Skeletal muscle satellite cell (primary cell): ENCODE measurements at regions not wholly inside any gene's neighbourhood (a gene's known extent, or its start where the extent isn't known, plus 50 kb on each side); places are given as distances from the start of the nearest gene placed in this dataset.

Experiments used
- H3K27me3 ChIP-seq: 2 replicates; pipeline ENCODE4 v1.7.0; 2013; ENCODE audit warnings: low read length; ENCODE audit not compliant: control insufficient read depth, insufficient read depth
- H3K36me3 ChIP-seq: 2 replicates; pipeline ENCODE4 v1.7.0; 2013; ENCODE audit warnings: mild to moderate bottlenecking, control low read depth, low read length; ENCODE audit not compliant: insufficient read depth
- H3K4me1 ChIP-seq: 2 replicates; pipeline ENCODE4 v1.7.0; 2013; ENCODE audit warnings: low read length; ENCODE audit not compliant: control insufficient read depth, insufficient read depth
- H3K4me2 ChIP-seq: 2 replicates; pipeline ENCODE4 v1.7.0; 2013; ENCODE audit warnings: mild to moderate bottlenecking, low read length
- H3K4me3 ChIP-seq: 2 replicates; pipeline ENCODE4 v1.7.0; 2013; ENCODE audit warnings: low read length
- H3K9ac ChIP-seq: 2 replicates; pipeline ENCODE4 v1.7.0; 2013; ENCODE audit warnings: mild to moderate bottlenecking, low read depth, low read length, moderate library complexity
- H3K9me3 ChIP-seq: replicated peaks from 2 replicates; pipeline ENCODE4 v1.7.0; 2013; ENCODE audit warnings: mild to moderate bottlenecking, control low read depth, low read length

DNA sequence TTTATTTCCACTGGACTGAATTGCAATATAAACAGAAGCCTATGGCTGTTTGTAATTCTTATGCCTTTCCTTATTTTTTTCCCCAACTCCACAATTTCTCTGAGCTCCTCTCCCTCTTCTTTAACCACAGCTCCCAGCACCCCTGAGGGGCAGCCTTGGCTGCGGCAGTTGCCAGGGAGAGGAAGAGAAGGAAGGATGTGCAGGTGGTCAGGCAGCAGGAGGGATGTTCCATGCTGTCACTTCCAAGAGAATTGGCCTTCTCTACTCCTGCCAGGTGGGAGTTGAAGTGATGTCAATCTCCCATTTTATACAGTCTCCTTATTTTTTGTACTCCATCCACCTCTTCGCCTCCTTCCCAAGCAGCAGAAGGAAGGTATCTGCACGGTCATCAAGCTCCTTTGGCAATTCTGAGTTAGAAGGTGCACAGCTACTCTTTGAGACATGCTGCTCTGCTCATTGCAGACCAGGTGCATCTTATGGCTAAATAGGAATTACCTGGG is 343.3 kb upstream of the RPS6KA3 start:
- Histone ChIP-seq H3K4me2 (no peak overlapping the region), H3K4me1 (no peaks in the 10 kb centered on the region), H3K9ac (no peak overlapping the region), H3K36me3 (no peaks in the 10 kb centered on the region), H3K4me3 (no peak overlapping the region), H3K9me3 (no peaks in the 10 kb centered on the region), H3K27me3 (no peaks in the 10 kb centered on the region)

DNA sequence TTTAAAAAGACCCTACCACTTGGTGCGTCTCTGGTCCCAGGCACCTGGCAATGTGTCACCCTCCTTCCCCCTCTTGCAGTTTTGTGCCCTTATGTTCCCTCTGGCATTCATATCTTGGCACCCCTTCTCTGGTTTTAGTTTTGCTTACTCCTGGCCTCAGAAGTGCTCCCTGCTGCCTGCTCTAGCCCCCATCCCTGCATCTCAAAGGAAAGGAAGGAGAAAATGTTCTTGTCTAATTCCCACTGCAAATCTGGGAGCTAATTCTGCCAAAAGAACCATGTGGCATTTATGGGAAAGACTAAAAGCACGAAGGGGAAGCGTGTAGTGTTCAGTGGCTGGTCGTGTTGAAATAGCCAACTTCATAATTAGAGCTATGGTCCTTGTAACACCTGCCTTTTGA is 340.1 kb upstream of the RPS6KA3 start:
- Histone ChIP-seq H3K4me3 (no peak overlapping the region), H3K36me3 (no peaks in the 10 kb centered on the region), H3K27me3 (no peaks in the 10 kb centered on the region), H3K4me2 (no peak overlapping the region), H3K9ac (no peak overlapping the region), H3K4me1 (no peaks in the 10 kb centered on the region), H3K9me3 (no peaks in the 10 kb centered on the region)

DNA sequence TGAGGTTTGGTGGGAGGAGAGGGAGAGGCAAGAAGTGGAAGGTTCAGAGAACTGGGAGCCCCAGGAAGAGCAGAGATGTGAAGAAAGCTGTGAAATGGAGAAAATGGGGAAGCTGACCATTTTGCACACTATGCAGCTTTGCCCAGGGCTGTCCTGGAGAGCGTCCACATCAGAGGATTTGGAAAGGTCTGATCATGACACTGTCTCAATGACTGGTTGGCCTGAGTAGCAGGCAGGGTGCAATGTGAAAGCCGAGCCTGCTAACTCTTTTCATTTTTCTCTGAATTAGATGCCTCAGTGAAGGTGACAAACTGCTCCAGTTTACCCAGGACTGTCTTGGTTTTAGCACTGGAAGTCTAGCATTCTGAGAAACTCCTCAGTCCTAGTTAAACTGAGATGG is 330.1 kb upstream of the RPS6KA3 start:
- Histone ChIP-seq H3K9ac (no peak overlapping the region), H3K27me3 (no peaks in the 10 kb centered on the region), H3K4me1 (peaks cover 9% of the 10 kb centered on the region), H3K4me3 (no peak overlapping the region), H3K4me2 (no peak overlapping the region), H3K36me3 (no peaks in the 10 kb centered on the region), H3K9me3 (no peaks in the 10 kb centered on the region)

DNA sequence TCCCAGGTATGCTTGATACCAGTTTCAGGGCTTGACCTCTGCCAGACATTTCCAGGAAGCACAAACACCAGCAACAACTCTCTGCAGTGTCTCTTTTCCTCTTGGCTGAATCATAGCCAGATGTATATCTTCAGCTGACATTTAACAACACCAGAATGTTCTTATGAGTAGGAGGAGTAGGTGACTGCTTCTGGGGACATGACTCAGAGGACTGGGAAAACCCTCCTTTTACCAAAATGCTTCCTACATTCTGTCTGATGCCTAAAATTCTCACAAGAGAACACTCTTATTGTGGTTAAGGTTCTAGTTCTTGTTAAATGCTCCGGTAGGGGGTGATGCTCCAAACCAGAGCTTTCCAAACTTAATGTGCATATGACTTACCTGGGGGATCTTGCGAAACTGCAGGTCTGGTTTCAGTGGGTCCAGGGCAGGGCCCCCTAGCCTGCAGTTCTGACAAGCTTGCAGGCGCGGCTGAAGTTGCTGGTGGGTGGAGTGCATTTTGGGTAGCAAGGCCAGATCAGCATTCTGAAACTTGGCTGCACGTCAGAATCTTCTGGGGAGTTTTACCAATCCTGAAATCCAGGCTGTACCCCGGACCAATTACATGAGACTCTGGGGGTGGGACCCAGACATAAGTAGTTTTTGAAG is 329.3 kb upstream of the RPS6KA3 start:
- H3K9me3 ChIP-seq = no peaks in the 10 kb centered on the region
- H3K4me1 ChIP-seq = peaks cover 9% of the 10 kb centered on the region
- no peak overlapping the region for H3K9ac ChIP-seq

DNA sequence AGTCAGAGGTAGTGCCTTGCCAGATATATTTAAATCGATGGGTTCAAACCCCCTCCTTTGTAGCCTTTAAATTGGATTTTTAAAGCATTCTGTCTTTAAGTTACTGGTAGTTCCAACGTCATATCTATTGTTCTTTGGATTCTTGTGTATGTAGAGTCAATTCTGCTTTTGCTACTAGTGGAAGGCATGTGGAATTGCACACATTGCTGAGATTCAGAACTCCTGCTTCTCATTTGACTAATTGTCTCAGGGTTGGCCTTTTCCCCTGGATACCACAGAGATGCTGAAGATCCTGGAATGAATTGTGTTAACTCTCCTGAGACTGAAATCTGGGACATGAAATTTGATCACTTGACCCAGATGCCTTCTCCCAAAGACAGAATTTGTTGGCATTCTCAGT is 328.3 kb upstream of the RPS6KA3 start:
- Histone ChIP-seq H3K4me3 (no peak overlapping the region), H3K27me3 (no peaks in the 10 kb centered on the region), H3K36me3 (no peaks in the 10 kb centered on the region), H3K4me1 (peaks cover 9% of the 10 kb centered on the region), H3K4me2 (no peak overlapping the region), H3K9me3 (no peaks in the 10 kb centered on the region), H3K9ac (no peak overlapping the region)

More for the DNA sequence above, 329.3 kb upstream of the RPS6KA3 start:
- Histone ChIP-seq H3K36me3 (no peaks in the 10 kb centered on the region), H3K4me2 (no peak overlapping the region), H3K4me3 (no peak overlapping the region), H3K27me3 (no peaks in the 10 kb centered on the region)

DNA sequence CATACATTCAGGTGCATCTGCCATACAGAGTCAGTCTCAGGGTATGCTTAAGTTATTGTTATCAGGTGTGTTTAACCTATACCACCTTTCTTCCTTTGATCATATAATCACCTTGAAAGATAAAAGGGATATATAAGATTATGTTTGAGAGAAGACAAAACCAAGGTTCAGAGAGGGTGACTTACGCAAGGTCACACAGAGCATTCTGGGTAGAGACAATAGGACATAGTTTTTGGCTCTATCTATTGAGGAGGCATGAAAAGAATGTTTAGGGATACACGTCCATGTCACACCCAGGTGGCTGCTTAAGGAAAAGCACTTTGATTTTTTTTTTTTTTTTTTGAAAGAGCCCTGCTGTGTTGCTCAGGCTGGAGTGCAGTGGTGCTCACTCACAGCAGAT is 327.1 kb upstream of the RPS6KA3 start:
- Histone ChIP-seq H3K4me2 (no peak overlapping the region), H3K36me3 (no peaks in the 10 kb centered on the region), H3K4me1 (peaks cover 9% of the 10 kb centered on the region), H3K9ac (no peak overlapping the region), H3K4me3 (no peak overlapping the region), H3K9me3 (no peaks in the 10 kb centered on the region), H3K27me3 (no peaks in the 10 kb centered on the region)

DNA sequence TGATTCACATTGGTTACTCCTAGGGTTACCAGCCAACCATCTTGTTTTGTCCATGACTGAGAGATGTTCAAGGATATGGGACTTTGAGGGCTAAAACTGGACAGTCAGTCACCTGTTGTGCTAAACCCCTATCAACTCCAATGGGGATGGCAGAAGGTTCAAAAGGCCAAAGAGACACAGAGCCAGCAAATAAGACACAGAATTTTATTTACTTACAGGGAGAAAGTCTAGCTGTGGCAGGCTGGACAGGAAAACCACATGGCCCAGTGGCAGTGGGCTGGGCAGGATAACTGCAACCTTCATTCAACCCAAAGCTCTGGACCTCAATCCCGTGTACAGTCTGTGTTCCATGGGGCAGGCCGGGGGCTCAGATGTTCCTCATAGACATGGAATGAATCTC is 326.7 kb upstream of the RPS6KA3 start:
- no peak overlapping the region for H3K4me2 ChIP-seq
- no peaks in the 10 kb centered on the region for H3K27me3 ChIP-seq
- no peaks in the 10 kb centered on the region for H3K9me3 ChIP-seq
- peaks cover 9% of the 10 kb centered on the region for H3K4me1 ChIP-seq
- H3K4me3 ChIP-seq = no peak overlapping the region
- H3K36me3 ChIP-seq = no peaks in the 10 kb centered on the region
- H3K9ac ChIP-seq = no peak overlapping the region

DNA sequence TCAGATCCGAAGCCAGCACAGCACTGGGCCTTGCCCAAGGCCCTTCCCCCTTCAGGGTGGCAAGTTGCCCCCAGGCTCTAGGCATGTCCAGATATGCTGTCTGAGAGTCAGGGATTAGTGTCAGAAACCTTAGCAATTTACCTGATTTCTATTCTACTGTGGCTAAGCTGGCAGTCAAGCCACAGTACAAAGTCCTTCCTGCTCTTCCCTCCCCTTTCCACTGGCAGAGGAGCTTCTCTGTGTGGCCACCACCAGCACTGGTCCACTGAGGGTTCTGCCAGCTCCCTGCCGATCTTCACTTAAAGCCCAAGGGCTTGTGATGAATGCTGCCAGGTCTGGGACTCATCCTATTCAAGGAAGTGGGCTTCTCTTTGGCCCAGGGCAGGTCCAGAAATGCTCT is 324.5 kb upstream of the RPS6KA3 start:
- H3K27me3 ChIP-seq = no peaks in the 10 kb centered on the region
- no peak overlapping the region for H3K9ac ChIP-seq
- H3K36me3 ChIP-seq = no peaks in the 10 kb centered on the region
- no peak overlapping the region for H3K4me2 ChIP-seq
- no peak overlapping the region for H3K4me3 ChIP-seq
- peaks cover 9% of the 10 kb centered on the region for H3K4me1 ChIP-seq
- no peaks in the 10 kb centered on the region for H3K9me3 ChIP-seq

DNA sequence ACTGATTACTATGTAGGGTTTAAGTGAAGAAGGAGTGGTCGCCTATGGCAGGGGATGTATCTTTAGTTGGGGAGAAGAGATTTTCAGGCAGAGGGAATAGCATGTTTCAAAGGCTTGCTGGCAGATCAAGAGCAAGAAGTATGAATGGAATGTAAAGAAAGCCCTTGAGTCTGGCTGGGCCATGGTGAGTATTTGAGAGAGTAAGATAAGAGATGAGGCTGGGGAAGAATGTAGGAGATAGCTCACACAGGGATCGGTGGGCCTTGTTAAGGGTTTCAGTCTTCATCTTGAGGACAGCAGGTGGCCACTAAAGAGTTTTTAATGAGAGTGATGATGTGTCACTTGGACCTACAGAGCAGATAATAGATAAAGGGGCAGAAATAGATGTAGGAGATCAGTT is 319.1 kb upstream of the RPS6KA3 start:
- Histone ChIP-seq H3K4me2 (no peak overlapping the region), H3K9me3 (no peaks in the 10 kb centered on the region), H3K27me3 (no peaks in the 10 kb centered on the region), H3K4me3 (no peak overlapping the region), H3K9ac (no peak overlapping the region), H3K4me1 (no peaks in the 10 kb centered on the region), H3K36me3 (no peaks in the 10 kb centered on the region)

DNA sequence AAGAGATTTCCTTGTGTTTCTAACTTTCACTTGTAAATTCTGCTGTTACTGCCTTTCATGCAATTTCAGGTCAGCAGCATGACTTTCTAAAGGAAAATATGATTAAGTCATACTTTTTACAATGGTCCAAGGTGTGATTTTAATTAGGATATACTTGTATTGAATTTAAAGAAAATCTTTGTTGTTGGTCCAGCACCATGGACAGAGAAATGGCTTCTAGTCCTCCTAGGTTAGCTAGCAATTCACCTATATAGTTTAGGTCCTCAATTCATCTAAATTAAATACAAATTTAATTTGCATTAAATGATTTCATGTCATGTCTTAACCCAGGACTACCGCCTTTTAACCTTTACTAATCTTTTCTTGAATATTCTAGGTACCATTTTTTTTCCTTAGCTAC is 304.9 kb upstream of the RPS6KA3 start:
- Histone ChIP-seq H3K4me1 (no peaks in the 10 kb centered on the region), H3K9ac (no peak overlapping the region), H3K36me3 (no peaks in the 10 kb centered on the region), H3K27me3 (peaks cover 4% of the 10 kb centered on the region), H3K9me3 (no peaks in the 10 kb centered on the region), H3K4me2 (no peak overlapping the region), H3K4me3 (no peak overlapping the region)

DNA sequence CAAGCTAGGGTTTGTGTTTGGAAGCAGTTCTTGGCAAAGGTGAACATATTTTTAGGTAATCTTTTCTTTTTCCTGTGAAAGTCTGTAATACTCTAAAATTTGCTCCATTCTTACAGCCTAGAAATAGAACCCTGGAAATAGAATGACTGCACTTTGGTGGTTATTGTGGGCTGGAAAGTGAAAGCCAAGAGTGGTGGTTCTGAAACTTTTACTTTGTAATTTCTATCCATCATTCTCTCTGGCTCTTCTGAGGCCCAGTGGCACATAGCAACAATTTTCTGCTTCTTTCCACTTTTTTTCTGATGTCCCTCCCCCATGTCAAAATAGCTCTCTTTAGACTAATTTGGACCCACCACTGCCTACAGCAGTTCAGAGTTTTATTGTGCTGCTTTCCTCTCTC is 300.4 kb upstream of the RPS6KA3 start:
- Histone ChIP-seq H3K9ac (no peak overlapping the region), H3K4me2 (no peak overlapping the region), H3K27me3 (peaks cover 4% of the 10 kb centered on the region), H3K9me3 (no peaks in the 10 kb centered on the region), H3K36me3 (no peaks in the 10 kb centered on the region), H3K4me3 (no peak overlapping the region), H3K4me1 (no peaks in the 10 kb centered on the region)

DNA sequence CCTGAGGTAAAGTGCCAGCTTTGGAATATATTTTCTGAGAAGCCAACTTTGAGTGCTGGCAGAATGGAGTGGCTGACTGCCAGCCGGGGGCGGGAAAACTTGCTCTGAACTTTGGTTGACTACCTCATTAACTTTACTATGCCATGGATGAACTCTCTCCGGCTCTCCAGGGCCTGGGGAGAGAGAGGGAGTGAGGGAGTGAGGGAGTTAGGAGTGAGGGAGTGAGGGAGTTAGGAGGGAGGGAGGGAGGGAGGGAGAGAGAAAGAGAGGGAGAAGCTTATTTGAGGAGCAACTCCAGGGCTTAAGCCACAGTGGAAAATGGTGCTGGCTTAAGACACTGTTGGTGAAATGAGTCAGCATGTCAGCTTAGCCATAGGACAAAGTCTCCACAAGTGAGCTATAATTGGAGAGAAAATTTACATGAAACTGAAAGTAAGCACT is 280.9 kb upstream of the RPS6KA3 start:
- no peaks in the 10 kb centered on the region for H3K27me3 ChIP-seq
- no peak overlapping the region for H3K4me3 ChIP-seq
- no peak overlapping the region for H3K9ac ChIP-seq
- no peaks in the 10 kb centered on the region for H3K9me3 ChIP-seq
- H3K36me3 ChIP-seq = no peaks in the 10 kb centered on the region
- H3K4me2 ChIP-seq = no peak overlapping the region
- no peaks in the 10 kb centered on the region for H3K4me1 ChIP-seq
